ENCODE measurements at regions not wholly inside any gene's neighbourhood (a gene's known extent, or its start where the extent isn't known, plus 50 kb on each side); places are given as distances from the start of the nearest gene placed in this dataset.

DNA sequence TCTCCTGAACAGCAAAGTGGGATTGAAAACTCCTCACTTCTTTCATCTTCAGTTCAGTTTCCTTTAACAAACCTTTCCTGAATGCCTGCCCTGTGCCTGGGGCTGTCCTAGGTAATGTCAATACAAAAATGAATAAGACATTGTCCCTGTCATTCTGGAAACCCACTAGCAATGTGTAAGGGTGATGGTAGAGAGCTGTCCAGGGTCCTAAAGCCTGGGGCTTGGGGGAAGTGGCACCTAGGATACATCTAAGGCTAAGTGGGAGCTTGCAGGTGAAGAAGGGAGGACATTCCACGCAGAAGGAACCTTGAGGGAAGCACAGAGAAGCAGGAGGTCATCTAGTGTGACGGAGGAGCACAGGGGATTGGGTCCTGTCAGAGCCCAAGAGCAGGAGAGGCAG is 212.7 kb upstream of the PPP2R3A start:
- TF ChIP-seq POLR2A (IDR thresholded peaks at IDR 0.05) (no peak), POLR2AphosphoS5 (IDR thresholded peaks at IDR 0.05) (no peak)
- TF ChIP-seq, protein P1, sequence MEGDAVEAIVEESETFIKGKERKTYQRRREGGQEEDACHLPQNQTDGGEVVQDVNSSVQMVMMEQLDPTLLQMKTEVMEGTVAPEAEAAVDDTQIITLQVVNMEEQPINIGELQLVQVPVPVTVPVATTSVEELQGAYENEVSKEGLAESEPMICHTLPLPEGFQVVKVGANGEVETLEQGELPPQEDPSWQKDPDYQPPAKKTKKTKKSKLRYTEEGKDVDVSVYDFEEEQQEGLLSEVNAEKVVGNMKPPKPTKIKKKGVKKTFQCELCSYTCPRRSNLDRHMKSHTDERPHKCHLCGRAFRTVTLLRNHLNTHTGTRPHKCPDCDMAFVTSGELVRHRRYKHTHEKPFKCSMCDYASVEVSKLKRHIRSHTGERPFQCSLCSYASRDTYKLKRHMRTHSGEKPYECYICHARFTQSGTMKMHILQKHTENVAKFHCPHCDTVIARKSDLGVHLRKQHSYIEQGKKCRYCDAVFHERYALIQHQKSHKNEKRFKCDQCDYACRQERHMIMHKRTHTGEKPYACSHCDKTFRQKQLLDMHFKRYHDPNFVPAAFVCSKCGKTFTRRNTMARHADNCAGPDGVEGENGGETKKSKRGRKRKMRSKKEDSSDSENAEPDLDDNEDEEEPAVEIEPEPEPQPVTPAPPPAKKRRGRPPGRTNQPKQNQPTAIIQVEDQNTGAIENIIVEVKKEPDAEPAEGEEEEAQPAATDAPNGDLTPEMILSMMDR (IDR thresholded peaks at IDR 0.05) = no peak
